H9 (cell line): ENCODE measurements at regions not wholly inside any gene's neighbourhood (a gene's known extent, or its start where the extent isn't known, plus 50 kb on each side); places are given as distances from the start of the nearest gene placed in this dataset.

ENCODE experiments used
- DNase-seq: peaks from one replicate; pipeline ENCODE4 v3.0.0-alpha.2; 2017
- H2AFZ ChIP-seq: one replicate; pipeline ENCODE4 v1.6.1; 2013; ENCODE audit warnings: mild to moderate bottlenecking, low read length, control low read depth, moderate library complexity
- H2AK5ac ChIP-seq: 2 replicates; pipeline ENCODE4 v1.6.1; 2013; ENCODE audit warnings: low read length, control low read depth, mixed read lengths; ENCODE audit not compliant: insufficient read length
- H2BK120ac ChIP-seq: one replicate; pipeline ENCODE4 v1.6.1; 2013; ENCODE audit warnings: low read depth, mild to moderate bottlenecking, low read length, control low read depth, inconsistent platforms; ENCODE audit not compliant: poor library complexity, severe bottlenecking
- H2BK12ac ChIP-seq: 2 replicates; pipeline ENCODE4 v1.6.1; 2013; ENCODE audit warnings: low read length, control low read depth, mixed read lengths, low read depth; ENCODE audit not compliant: insufficient read length
- H2BK15ac ChIP-seq: 2 replicates; pipeline ENCODE4 v1.6.1; 2013; ENCODE audit warnings: low read depth, low read length, control low read depth
- H2BK20ac ChIP-seq: one replicate; pipeline ENCODE4 v1.6.1; 2013; ENCODE audit warnings: low read depth, mild to moderate bottlenecking, low read length, control low read depth, inconsistent platforms; ENCODE audit not compliant: poor library complexity, severe bottlenecking
- H2BK5ac ChIP-seq: 2 replicates; pipeline ENCODE4 v1.6.1; 2013; ENCODE audit warnings: low read length, control low read depth, mixed read lengths; ENCODE audit not compliant: insufficient read length
- H3K14ac ChIP-seq: 2 replicates; pipeline ENCODE4 v1.6.1; 2013; ENCODE audit warnings: low read length, control low read depth; ENCODE audit not compliant: insufficient read depth
- H3K18ac ChIP-seq: 2 replicates; pipeline ENCODE4 v1.6.1; 2013; ENCODE audit warnings: low read depth, mild to moderate bottlenecking, mixed read lengths, low read length, control low read depth; ENCODE audit not compliant: insufficient read length
- H3K23ac ChIP-seq: 2 replicates; pipeline ENCODE4 v1.6.1; 2013; ENCODE audit warnings: low read length, control low read depth, mixed read lengths, low read depth; ENCODE audit not compliant: insufficient read length
- H3K23me2 ChIP-seq: 2 replicates; pipeline ENCODE4 v1.6.1; 2013; ENCODE audit warnings: low read depth, mild to moderate bottlenecking, mixed read lengths, low read length, control low read depth; ENCODE audit not compliant: insufficient read length, poor library complexity, severe bottlenecking
- H3K27ac ChIP-seq: 2 replicates; pipeline ENCODE4 v1.5.1; 2013; ENCODE audit warnings: low read length, control low read depth, mixed read lengths, low read depth; ENCODE audit not compliant: insufficient read length
- H3K27me3 ChIP-seq: 2 replicates; pipeline ENCODE4 v1.6.1; 2013; ENCODE audit warnings: low read length, control low read depth, inconsistent platforms; ENCODE audit not compliant: insufficient read depth
- H3K4ac ChIP-seq: 2 replicates; pipeline ENCODE4 v1.6.1; 2013; ENCODE audit warnings: low read depth, mild to moderate bottlenecking, control low read depth, inconsistent platforms, low read length, moderate library complexity
- H3K4me1 ChIP-seq: 2 replicates; pipeline ENCODE4 v1.6.1; 2013; ENCODE audit warnings: low read length, control low read depth, inconsistent platforms; ENCODE audit not compliant: insufficient read depth
- H3K4me2 ChIP-seq: 2 replicates; pipeline ENCODE4 v1.6.1; 2013; ENCODE audit warnings: low read length, control low read depth, mixed read lengths; ENCODE audit not compliant: insufficient read length, insufficient read depth
- H3K56ac ChIP-seq: 2 replicates; pipeline ENCODE4 v1.6.1; 2013; ENCODE audit warnings: low read depth, mild to moderate bottlenecking, mixed read lengths, low read length, control low read depth; ENCODE audit not compliant: insufficient read length
- H3K79me1 ChIP-seq: 2 replicates; pipeline ENCODE4 v1.6.1; 2013; ENCODE audit warnings: low read depth, mild to moderate bottlenecking, moderate library complexity, low read length, control low read depth, inconsistent platforms; ENCODE audit not compliant: insufficient read depth, poor library complexity, severe bottlenecking
- H3K79me2 ChIP-seq: 2 replicates; pipeline ENCODE4 v1.6.1; 2013; ENCODE audit warnings: low read length, control low read depth, inconsistent platforms; ENCODE audit not compliant: insufficient read depth
- H3K9ac ChIP-seq: 2 replicates; pipeline ENCODE4 v1.6.1; 2013; ENCODE audit warnings: low read length, control low read depth, mixed read lengths; ENCODE audit not compliant: insufficient read length; ENCODE audit errors: extremely low read depth
- H3K9me3 ChIP-seq: one replicate; pipeline ENCODE4 v1.6.1; 2013; ENCODE audit warnings: low read depth, low read length, inconsistent platforms; ENCODE audit not compliant: control insufficient read depth
- H3T11ph ChIP-seq: one replicate; pipeline ENCODE4 v1.6.1; 2013; ENCODE audit warnings: mild to moderate bottlenecking, low read length, control low read depth, inconsistent platforms
- H4K20me1 ChIP-seq: one replicate; pipeline ENCODE4 v1.6.1; 2013; ENCODE audit not compliant: control insufficient read depth, insufficient read length, insufficient read depth
- H4K5ac ChIP-seq: 2 replicates; pipeline ENCODE4 v1.6.1; 2013; ENCODE audit warnings: low read depth, mild to moderate bottlenecking, mixed read lengths, low read length, control low read depth; ENCODE audit not compliant: insufficient read length
- H4K8ac ChIP-seq: replicated peaks from 2 replicates; pipeline ENCODE4 v1.6.1; 2013; ENCODE audit warnings: low read length, control low read depth, mixed read lengths, low read depth; ENCODE audit not compliant: insufficient read length
- H4K91ac ChIP-seq: 2 replicates; pipeline ENCODE4 v1.6.1; 2013; ENCODE audit warnings: low read depth, mild to moderate bottlenecking, moderate library complexity, mixed read lengths, low read length, control low read depth; ENCODE audit not compliant: insufficient read length
- H3K27ac Mint-ChIP-seq, 3 experiments: 2 replicates in 2 of 3; 3 replicates in 1 of 3; pipeline ENCODE4 v1.8.0; 2020 to 2021; ENCODE audit warnings: mixed read lengths in 3 of 3, mild to moderate bottlenecking in 1 of 3, moderate library complexity in 1 of 3
- H3K27me3 Mint-ChIP-seq: 2 replicates; pipeline ENCODE4 v1.8.0; 2021; ENCODE audit warnings: low read depth, mild to moderate bottlenecking, moderate library complexity, mixed read lengths
- H3K36me3 Mint-ChIP-seq, 3 experiments: 2 replicates in 2 of 3; 3 replicates in 1 of 3; pipeline ENCODE4 v1.8.0; 2020 to 2021; ENCODE audit warnings: low read depth in 3 of 3, mixed read lengths in 3 of 3; ENCODE audit not compliant: insufficient read depth in 1 of 3
- H3K4me1 Mint-ChIP-seq, 2 experiments: 2 replicates each; pipeline ENCODE4 v1.8.0; 2020; ENCODE audit warnings: mixed read lengths in 2 of 2
- H3K4me3 Mint-ChIP-seq, 2 experiments: 2 replicates in 1 of 2; 3 replicates in 1 of 2; pipeline ENCODE4 v1.8.0; 2020 to 2021; ENCODE audit warnings: mild to moderate bottlenecking in 2 of 2, mixed read lengths in 2 of 2, moderate library complexity in 1 of 2
- H3K9me3 Mint-ChIP-seq, 2 experiments: 2 replicates in 1 of 2; 3 replicates in 1 of 2; pipeline ENCODE4 v1.8.0; 2020; ENCODE audit warnings: mild to moderate bottlenecking in 2 of 2, mixed read lengths in 2 of 2, moderate library complexity in 1 of 2
- WGBS: extraction: QIAGEN DNeasy Blood & Tissue Kit; methylation state at CpG from one replicate; pipeline ENCODE4 v1.1.7; 2013; ENCODE audit warnings: missing lambda C conversion rate, low lambda C conversion rate, mixed read lengths; ENCODE audit not compliant: insufficient read length; ENCODE audit errors: extremely low coverage; 5-methylcytosine and 5-hydroxymethylcytosine counted together
- TF ChIP-seq, protein P1 (sequence below): fragments of 200-600 bp; sonication (generic); conservative IDR thresholded peaks from 3 replicates; pipeline ENCODE4 v1.8.0; 2021; ENCODE audit warnings: antibody characterized with exemption, mild to moderate bottlenecking

DNA sequence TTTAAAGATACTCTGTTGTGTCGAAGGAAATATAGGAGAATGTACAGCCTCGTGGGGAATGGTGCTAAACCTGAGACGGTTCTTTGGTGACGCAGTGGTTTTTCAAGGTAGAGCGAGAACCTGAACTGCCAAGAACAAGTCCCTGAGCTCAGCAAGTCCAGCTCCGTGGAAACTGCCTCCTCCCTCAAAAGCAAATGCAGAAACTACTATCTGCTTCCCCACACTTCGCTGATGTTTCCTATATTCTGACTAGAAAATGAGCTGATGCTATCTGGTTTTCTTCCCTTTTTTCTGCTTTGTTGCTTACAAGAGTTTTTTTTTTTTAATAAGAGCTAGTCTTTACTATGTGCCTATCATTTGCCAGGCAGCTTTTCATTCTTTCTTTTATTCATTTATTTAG is 85.3 kb upstream of the LY86 start:
- no peak overlapping the region for H4K8ac ChIP-seq
- no peaks in the 10 kb centered on the region for H3K27me3 ChIP-seq
- no peak overlapping the region for H3K14ac ChIP-seq
- no peak overlapping the region for H2BK12ac ChIP-seq
- no peak overlapping the region for H2BK15ac ChIP-seq
- no peak overlapping the region for H3K4me2 ChIP-seq
- no CpG with 5 or more reads among the region's 7 CpGs for WGBS
- no peak overlapping the region for H3K4ac ChIP-seq
- H2BK5ac ChIP-seq, result no peak overlapping the region
- Mint-ChIP-seq H3K4me3 (no peak overlapping the region), H3K27ac (no peak overlapping the region), H3K4me1 (no peaks in the 10 kb centered on the region), H3K36me3 (no peaks in the 10 kb centered on the region), H3K9me3 (peaks cover 0 to 3% of the 10 kb centered on the region in 2 experiments; a peak in 1 of 5 replicates), H3K27me3 (peaks cover 2% of the 10 kb centered on the region)
- H4K91ac ChIP-seq, result no peak overlapping the region
- H3K56ac ChIP-seq, result no peak overlapping the region
- H3K18ac ChIP-seq, result no peak overlapping the region
- H3K27ac ChIP-seq, result no peak overlapping the region
- H3K9me3 ChIP-seq, result no peaks in the 10 kb centered on the region
- no peaks in the 10 kb centered on the region for H4K20me1 ChIP-seq
- DNase-seq, result no peak
- H3K23me2 ChIP-seq, result no peaks in the 10 kb centered on the region
- H2AK5ac ChIP-seq, result no peak overlapping the region
- H2BK120ac ChIP-seq, result no peak overlapping the region
- H3K79me2 ChIP-seq, result no peaks in the 10 kb centered on the region
- no peak overlapping the region for H2BK20ac ChIP-seq
- H2AFZ ChIP-seq, result no peak overlapping the region
- TF ChIP-seq, protein P1, sequence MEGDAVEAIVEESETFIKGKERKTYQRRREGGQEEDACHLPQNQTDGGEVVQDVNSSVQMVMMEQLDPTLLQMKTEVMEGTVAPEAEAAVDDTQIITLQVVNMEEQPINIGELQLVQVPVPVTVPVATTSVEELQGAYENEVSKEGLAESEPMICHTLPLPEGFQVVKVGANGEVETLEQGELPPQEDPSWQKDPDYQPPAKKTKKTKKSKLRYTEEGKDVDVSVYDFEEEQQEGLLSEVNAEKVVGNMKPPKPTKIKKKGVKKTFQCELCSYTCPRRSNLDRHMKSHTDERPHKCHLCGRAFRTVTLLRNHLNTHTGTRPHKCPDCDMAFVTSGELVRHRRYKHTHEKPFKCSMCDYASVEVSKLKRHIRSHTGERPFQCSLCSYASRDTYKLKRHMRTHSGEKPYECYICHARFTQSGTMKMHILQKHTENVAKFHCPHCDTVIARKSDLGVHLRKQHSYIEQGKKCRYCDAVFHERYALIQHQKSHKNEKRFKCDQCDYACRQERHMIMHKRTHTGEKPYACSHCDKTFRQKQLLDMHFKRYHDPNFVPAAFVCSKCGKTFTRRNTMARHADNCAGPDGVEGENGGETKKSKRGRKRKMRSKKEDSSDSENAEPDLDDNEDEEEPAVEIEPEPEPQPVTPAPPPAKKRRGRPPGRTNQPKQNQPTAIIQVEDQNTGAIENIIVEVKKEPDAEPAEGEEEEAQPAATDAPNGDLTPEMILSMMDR, result no peak
- H3K4me1 ChIP-seq, result no peaks in the 10 kb centered on the region
- no peak overlapping the region for H3K23ac ChIP-seq
- H3K9ac ChIP-seq, result no peak overlapping the region
- H4K5ac ChIP-seq, result no peak overlapping the region
- no peaks in the 10 kb centered on the region for H3K79me1 ChIP-seq
- no peak overlapping the region for H3T11ph ChIP-seq
